GM18951 (cell line): ENCODE measurements at regions not wholly inside any gene's neighbourhood (a gene's known extent, or its start where the extent isn't known, plus 50 kb on each side); places are given as distances from the start of the nearest gene placed in this dataset.

Source experiments
- POLR2A ChIP-seq: IDR thresholded peaks from 4 replicates; pipeline ENCODE4 v1.6.1; 2011; ENCODE audit warnings: mild to moderate bottlenecking; ENCODE audit not compliant: insufficient read length, insufficient read depth; ENCODE audit errors: extremely low read depth
- in situ Hi-C: fragments of 300-500 bp; cut with MboI; formaldehyde crosslinking; loops from one replicate; pipeline ENCODE4 v1.12.0; 2022; ENCODE audit warnings: low sequenced_read_pairs, mixed read lengths, inconsistent platforms; ENCODE audit not compliant: unreplicated experiment

DNA sequence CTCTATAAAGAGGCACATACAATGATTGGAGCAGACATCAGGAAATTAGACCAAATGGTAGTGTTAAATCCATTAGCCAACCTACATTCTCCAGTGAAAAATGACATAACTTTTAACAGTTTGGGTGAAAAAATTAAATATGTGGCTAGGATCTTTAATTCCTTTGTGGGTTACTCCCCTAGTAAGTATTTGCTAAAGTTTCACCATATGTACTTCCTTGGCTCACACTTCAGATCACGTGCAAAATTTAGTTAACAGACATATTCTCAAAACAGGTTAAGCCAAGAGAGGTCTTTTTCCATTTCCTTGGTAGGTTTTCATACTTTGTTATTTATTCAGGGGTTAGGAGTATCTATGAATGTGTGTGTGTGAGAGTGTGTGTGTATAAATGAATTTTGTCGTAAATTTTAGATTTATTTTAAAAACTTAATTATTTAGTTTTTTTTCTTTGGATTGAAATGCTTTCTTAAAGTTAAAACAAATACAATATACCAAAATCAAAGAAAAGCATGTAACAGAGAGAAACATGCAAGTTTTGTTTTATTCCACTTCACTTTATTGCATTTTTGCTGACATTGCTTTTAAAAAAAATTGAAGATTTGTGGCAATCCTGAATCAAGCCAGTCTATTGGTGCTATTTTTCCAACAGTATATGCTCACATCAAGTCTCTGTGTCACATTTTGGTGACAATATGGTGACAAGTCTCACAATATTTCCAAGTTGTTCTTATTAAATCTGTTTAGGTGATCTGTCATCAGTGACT is 258.7 kb downstream of the FLRT2 start:
- no peak for TF ChIP-seq POLR2A
- in situ Hi-C loops: no loop called here

DNA sequence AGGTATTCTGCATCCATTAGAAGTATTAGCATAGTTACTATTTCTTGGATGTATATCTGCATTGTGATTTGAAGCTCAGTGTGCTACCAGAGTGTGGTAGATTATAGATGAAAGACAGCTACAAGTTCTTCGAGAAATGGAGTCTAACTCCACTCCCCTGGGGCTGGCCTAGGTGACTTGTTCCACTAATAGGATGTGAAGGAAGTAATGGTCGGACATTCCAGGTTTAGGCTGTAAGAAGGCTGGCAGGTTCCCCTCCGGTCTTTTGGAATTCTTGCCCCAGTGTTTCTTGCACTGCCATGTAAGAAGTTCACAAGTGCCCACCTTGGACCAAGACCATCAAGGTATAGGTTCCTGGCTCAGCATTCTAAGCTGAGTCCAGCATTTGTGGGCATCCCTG is 236.4 kb downstream of the FLRT2 start:
- no peak for TF ChIP-seq POLR2A
- in situ Hi-C loops: no loop called here

DNA sequence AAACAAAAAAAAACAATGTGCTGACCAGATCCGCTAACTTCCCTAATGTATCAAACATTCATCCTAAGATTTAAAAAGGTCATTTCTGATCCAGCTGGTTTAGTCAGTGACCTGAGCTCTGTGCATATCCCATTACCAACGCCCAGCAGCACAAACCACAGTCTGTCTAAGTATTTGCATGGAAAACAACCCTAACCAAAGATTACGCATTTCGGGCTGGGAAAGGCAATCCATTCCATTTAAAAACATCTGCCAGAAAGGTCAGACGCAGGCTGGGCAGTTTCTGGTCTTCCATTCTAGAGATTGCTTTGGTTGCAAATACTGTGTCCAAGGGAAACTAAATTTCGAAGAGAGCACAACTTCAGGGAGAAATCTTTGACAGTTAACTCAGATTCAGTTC is 234.9 kb downstream of the FLRT2 start:
- no peak for TF ChIP-seq POLR2A
- in situ Hi-C loops: no loop called here

DNA sequence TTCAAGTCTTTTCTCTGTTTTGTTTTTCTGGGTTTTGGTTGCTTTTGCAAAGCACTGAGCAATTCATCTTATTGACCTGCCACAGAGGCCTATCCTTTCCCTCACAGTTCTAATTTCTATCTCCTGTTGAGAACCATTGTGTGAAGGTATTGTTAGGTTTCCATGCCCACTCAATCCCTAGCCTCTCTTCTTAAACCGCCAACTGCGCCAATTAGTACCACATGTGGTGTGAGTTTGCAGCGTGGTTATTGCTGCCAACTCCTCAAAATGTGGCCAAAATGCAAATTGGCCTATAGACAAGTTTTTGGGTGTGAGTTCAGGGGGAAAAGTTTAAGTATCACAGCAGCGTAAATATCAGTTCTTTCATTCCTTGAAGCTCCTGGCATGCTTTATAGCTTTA is 232.6 kb downstream of the FLRT2 start:
- no peak for TF ChIP-seq POLR2A
- in situ Hi-C loops: no loop called here

DNA sequence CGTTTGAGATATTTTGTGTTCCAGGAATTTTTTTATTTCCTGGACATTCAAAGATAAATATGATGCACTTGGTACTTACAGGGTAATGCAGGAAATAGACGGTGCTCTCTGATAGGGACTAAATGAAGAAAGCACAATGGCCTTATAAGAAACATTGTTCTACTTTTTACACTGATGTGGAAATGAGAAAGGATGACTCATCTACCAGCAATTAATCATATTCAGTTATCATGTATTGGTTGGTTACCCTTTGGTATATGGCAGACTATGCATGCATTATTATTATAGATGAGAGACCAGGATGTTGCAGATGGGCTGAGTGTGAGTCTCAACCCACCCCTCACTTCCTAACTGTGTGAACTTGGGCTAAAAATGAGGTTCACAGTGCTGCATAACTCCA is 222.2 kb downstream of the FLRT2 start:
- TF ChIP-seq POLR2A: no peak
- in situ Hi-C loops: no loop called here

DNA sequence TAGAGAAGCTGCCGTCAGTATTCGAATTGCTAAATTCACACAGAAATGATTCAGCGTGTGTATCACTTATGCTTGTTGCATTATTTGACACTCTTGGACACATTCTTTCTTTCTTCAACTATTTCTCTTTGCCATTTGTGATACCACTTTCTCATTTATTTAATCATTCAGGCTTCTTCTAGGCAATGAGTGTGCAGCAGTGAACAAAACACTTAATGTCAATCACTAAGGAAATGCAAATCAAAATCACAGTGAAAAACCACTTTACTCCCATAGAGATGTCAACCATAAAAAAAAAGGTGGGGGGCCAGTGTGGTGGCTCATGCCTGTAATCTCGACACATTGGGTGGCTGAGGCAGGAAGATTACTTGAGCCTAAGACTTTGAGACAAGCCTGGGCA is 214.6 kb downstream of the FLRT2 start:
- in situ Hi-C loops: no loop called here
- TF ChIP-seq POLR2A: no peak

DNA sequence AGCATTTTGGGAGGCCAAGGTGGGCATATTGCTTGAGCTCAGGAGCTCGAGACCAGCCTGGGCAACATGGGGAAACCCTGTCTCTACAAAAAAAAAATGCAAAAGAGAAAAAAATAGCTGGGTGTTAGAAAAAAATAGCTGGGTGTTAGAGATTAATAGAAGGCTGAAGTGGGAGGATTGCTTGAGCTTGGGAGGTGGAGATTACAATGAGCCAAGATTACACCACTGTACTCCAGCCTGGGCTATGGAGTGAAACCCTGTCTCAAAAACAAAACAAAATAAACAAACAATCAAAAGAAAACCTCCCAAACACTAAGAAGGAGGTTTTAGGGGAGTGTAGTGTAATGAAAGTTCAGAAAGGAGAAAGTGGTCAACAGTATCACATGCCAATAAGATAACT is 202.1 kb downstream of the FLRT2 start:
- in situ Hi-C loops: no loop called here

DNA sequence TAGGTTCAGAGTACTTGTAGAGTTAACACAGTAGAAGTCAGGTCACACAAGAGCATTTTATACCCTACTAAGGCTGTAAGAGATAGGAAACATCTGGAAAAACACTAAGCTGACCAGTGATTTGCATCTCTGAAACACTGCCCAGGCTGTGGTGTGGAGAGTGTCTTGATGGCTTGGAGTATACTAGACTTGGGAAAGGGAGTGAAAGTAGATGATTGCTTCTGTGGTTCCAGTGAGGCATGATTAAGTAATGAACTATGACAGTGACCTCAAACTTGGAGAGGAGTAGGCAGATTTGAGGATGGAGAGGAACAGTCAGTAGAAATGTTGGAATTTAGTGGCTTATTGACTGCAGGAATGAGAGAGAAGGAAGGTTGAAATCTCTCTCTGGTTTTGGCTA is 201.2 kb downstream of the FLRT2 start:
- in situ Hi-C loops: no loop called here
- no peak for TF ChIP-seq POLR2A

More for the DNA sequence above, 202.1 kb downstream of the FLRT2 start:
- no peak for TF ChIP-seq POLR2A

DNA sequence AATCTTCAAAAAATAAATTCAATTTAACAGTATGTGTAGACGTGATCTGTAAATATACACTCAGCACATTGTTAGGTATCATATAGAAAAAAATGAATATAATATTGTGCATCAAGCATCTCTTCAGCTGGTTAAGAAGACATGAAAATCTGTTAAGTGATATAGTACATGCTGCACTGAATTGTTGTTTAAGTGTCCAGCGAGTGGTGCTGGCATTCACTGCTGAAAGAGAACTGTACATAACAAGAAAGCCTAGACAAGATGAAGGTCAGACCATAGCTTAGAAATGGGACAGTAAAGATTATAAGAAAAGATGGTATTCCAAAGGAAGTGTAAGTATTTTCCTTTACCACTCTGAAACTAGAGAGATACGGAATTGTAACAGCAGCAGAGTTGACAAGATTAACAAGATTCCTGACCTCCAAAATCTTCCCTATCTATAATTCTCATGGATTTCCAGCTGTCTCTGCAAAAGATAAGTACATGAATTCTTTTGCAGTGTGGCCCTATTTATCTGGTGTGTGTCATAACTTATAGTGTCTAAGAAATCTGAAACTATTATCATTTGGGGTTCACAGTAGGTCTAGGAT is 198.6 kb downstream of the FLRT2 start:
- no peak for TF ChIP-seq POLR2A
- in situ Hi-C loops: no loop called here

DNA sequence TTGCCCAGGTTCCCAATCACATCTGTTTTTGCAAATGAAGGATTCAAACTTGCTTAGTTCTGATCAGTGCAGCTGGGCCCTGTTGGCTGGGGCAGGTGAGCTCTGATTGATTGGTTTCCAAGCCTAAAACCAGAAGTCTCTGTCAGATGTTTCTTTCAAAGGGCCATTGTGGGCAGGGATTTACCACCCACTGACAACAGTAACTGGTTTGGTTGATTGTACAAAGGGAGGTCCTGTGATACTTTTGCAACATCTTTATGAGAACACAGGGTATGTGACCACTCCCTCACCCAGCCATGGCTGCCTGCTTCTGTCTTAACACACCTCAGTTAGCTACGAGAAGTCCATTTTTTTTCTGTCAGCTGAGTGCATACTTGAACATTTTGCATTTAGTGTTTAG is 184.1 kb downstream of the FLRT2 start:
- in situ Hi-C loops: no loop called here
- TF ChIP-seq POLR2A: no peak

DNA sequence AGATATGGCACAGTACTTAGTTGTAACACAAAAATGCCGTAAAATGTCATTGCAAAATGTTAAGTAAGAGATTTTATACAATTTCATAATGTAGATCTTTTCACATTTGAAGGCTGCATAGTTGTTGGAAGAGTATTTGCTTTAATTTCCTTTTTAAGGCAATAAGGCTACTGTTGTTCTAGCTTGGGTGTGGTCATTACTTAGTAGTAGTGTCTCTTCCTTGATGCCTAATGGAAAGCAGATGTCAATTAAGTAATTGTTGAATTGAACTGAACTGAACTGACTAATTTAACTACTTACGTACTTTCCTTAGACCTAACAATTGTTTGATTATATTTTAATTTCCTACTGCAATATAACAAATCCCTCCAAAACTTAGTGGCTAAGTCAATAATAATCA is 181.7 kb downstream of the FLRT2 start:
- in situ Hi-C loops: no loop called here
- TF ChIP-seq POLR2A: no peak
